Progenitor cell of endocrine pancreas (in vitro differentiated cells): ENCODE measurements at regions not wholly inside any gene's neighbourhood (a gene's known extent, or its start where the extent isn't known, plus 50 kb on each side); places are given as distances from the start of the nearest gene placed in this dataset.

Experiments used
- DNase-seq: peaks from one replicate; pipeline ENCODE4 v3.0.0; 2021; ENCODE audit warnings: low spot score; ENCODE audit not compliant: unreplicated experiment
- H3K27ac Mint-ChIP-seq: 2 replicates; pipeline ENCODE4 v1.8.0; 2021; ENCODE audit warnings: mild to moderate bottlenecking, moderate library complexity, mixed read lengths
- H3K27me3 Mint-ChIP-seq: 2 replicates; pipeline ENCODE4 v1.8.0; 2021; ENCODE audit warnings: mixed read lengths
- H3K36me3 Mint-ChIP-seq: 2 replicates; pipeline ENCODE4 v1.8.0; 2022; ENCODE audit warnings: mixed read lengths; ENCODE audit not compliant: insufficient read depth
- H3K4me1 Mint-ChIP-seq: 2 replicates; pipeline ENCODE4 v1.8.0; 2021; ENCODE audit warnings: low read depth, mixed read lengths
- H3K4me3 Mint-ChIP-seq: 2 replicates; pipeline ENCODE4 v1.8.0; 2021; ENCODE audit warnings: low read depth, mild to moderate bottlenecking, moderate library complexity, mixed read lengths
- H3K9me3 Mint-ChIP-seq: 2 replicates; pipeline ENCODE4 v1.8.0; 2021; ENCODE audit warnings: low read depth, mixed read lengths
- CTCF ChIP-seq: fragments of 200-600 bp; sonication (generic); IDR thresholded peaks from one replicate; pipeline ENCODE4 v1.5.0; 2021; ENCODE audit warnings: antibody characterized with exemption, mild to moderate bottlenecking; ENCODE audit not compliant: unreplicated experiment

GRCh38 chr20:7124120-7124519, 356.6 kb downstream of the BMP2 start:
- no peaks in the 10 kb centered on the region for H3K9me3 Mint-ChIP-seq

GRCh38 chr20:7136886-7137285, 369.4 kb downstream of the BMP2 start:
- Mint-ChIP-seq H3K9me3 (no peaks in the 10 kb centered on the region), H3K36me3 (no peaks in the 10 kb centered on the region), H3K4me3 (no peak overlapping the region), H3K27me3 (peaks cover 35% of the 10 kb centered on the region), H3K27ac (no peak overlapping the region), H3K4me1 (peaks cover 5% of the 10 kb centered on the region)
- TF ChIP-seq CTCF, result no peak
- no peak for DNase-seq

More at GRCh38 chr20:7124120-7124519, 356.6 kb downstream of the BMP2 start:
- peaks cover 7% of the 10 kb centered on the region for H3K27me3 Mint-ChIP-seq
- no peak for TF ChIP-seq CTCF
- H3K4me1 Mint-ChIP-seq, result no peaks in the 10 kb centered on the region
- no peak for DNase-seq
- H3K36me3 Mint-ChIP-seq, result no peaks in the 10 kb centered on the region
- no peak overlapping the region for H3K27ac Mint-ChIP-seq
- H3K4me3 Mint-ChIP-seq, result no peak overlapping the region

- H3K36me3 Mint-ChIP-seq, result no peaks in the 10 kb centered on the region
- H3K27ac Mint-ChIP-seq, result no peak overlapping the region
- H3K4me1 Mint-ChIP-seq, result peaks cover 5% of the 10 kb centered on the region
- peaks cover 32% of the 10 kb centered on the region for H3K27me3 Mint-ChIP-seq
- no peak overlapping the region for H3K4me3 Mint-ChIP-seq
- no peak for TF ChIP-seq CTCF
- no peaks in the 10 kb centered on the region for H3K9me3 Mint-ChIP-seq
- DNase-seq, result no peak
Observed at GRCh38 chr20:7137395-7138151, 370.1 kb downstream of the BMP2 start.

- Mint-ChIP-seq H3K4me1 (peaks cover 17% of the 10 kb centered on the region), H3K4me3 (no peak overlapping the region), H3K9me3 (no peaks in the 10 kb centered on the region), H3K27me3 (peaks cover 54% of the 10 kb centered on the region), H3K36me3 (no peaks in the 10 kb centered on the region), H3K27ac (no peak overlapping the region)
- DNase-seq, result no peak
- TF ChIP-seq CTCF, result no peak
Observed at GRCh38 chr20:7144464-7144863, 377.0 kb downstream of the BMP2 start.

GRCh38 chr20:7146552-7147219, 379.2 kb downstream of the BMP2 start:
- Mint-ChIP-seq H3K27ac (no peak overlapping the region), H3K27me3 (peaks cover 49% of the 10 kb centered on the region), H3K9me3 (no peaks in the 10 kb centered on the region), H3K4me3 (no peak overlapping the region), H3K4me1 (peaks cover 18% of the 10 kb centered on the region), H3K36me3 (no peaks in the 10 kb centered on the region)
- TF ChIP-seq CTCF, result no peak
- DNase-seq, result no peak
